ENCODE measurements at regions not wholly inside any gene's neighbourhood (a gene's known extent, or its start where the extent isn't known, plus 50 kb on each side); places are given as distances from the start of the nearest gene placed in this dataset.

DNA sequence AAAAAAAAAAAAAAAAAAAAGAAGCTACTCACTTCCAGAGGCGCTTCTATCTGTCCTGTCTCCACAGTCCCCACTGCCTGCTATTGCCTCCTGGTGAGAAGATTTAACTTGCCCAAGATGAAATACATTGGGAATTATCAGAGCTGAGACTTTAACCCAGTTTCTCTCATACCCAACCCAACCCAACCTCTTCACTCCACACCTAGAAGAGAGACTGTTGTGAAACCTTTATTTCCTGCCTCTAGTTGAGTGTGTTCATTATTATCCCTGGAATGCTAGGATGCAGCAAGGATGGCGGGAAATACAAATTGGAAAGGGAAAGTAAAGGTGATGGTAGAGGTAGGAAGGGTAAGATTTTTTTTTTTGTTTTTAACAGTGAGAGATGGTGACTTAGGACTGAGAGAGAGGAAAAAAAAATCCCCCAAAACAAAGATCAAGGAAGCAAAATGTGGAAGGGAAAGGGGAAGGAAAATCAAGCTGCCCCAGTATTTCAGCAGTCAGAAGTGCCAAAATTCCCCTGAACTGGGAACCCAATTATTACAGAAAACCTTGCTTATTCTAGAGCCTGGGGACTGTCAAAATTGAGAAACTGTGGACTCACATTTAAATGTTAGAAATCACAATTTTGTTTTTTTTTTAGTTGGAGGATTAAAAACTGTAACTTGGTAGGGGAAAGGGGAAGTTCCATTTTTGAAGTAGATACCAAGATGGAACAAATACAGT is 253.0 kb downstream of the PTTG2 start:
- no peaks in the 10 kb centered on the region for H3K9me3 ChIP-seq (ENCODE audit: low read length)
- no peaks in the 10 kb centered on the region for H3K4me1 ChIP-seq (ENCODE audit: insufficient read depth, low read length, severe bottlenecking)
- no peaks in the 10 kb centered on the region for H3K9me2 ChIP-seq (ENCODE audit: low read depth, low read length)
- no peak overlapping the region for H3K4me3 ChIP-seq (ENCODE audit: low read depth, low read length, poor library complexity, severe bottlenecking)
- no peak overlapping the region for H3K27ac ChIP-seq (ENCODE audit: low read depth, low read length, poor library complexity, severe bottlenecking)
- no peak overlapping the region for H3K4me2 ChIP-seq (ENCODE audit: low read length)
- no peaks in the 10 kb centered on the region for H3F3A ChIP-seq (ENCODE audit: insufficient read depth, low read length)
- H2AFZ ChIP-seq (ENCODE audit: low read length) = no peak overlapping the region
- H3K27me3 ChIP-seq (ENCODE audit: insufficient read depth, low read length) = peaks cover 3% of the 10 kb centered on the region; the same call in 1 of the 2 replicates
- no peak overlapping the region for H3K9ac ChIP-seq (ENCODE audit: low read length)
- no peak for TF ChIP-seq EZH2 (IDR thresholded peaks at IDR 0.05; ENCODE audit: borderline replicate concordance, low read length)
- TF ChIP-seq, protein P1, sequence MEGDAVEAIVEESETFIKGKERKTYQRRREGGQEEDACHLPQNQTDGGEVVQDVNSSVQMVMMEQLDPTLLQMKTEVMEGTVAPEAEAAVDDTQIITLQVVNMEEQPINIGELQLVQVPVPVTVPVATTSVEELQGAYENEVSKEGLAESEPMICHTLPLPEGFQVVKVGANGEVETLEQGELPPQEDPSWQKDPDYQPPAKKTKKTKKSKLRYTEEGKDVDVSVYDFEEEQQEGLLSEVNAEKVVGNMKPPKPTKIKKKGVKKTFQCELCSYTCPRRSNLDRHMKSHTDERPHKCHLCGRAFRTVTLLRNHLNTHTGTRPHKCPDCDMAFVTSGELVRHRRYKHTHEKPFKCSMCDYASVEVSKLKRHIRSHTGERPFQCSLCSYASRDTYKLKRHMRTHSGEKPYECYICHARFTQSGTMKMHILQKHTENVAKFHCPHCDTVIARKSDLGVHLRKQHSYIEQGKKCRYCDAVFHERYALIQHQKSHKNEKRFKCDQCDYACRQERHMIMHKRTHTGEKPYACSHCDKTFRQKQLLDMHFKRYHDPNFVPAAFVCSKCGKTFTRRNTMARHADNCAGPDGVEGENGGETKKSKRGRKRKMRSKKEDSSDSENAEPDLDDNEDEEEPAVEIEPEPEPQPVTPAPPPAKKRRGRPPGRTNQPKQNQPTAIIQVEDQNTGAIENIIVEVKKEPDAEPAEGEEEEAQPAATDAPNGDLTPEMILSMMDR (IDR thresholded peaks at IDR 0.05; ENCODE audit: low read length) = no peak
- no peaks in the 10 kb centered on the region for H3K36me3 ChIP-seq (ENCODE audit: insufficient read depth, low read length)
- no peaks in the 10 kb centered on the region for H3K79me2 ChIP-seq (ENCODE audit: insufficient read depth, low read length)
- H4K20me1 ChIP-seq (ENCODE audit: insufficient read depth, low read length) = no peaks in the 10 kb centered on the region

DNA sequence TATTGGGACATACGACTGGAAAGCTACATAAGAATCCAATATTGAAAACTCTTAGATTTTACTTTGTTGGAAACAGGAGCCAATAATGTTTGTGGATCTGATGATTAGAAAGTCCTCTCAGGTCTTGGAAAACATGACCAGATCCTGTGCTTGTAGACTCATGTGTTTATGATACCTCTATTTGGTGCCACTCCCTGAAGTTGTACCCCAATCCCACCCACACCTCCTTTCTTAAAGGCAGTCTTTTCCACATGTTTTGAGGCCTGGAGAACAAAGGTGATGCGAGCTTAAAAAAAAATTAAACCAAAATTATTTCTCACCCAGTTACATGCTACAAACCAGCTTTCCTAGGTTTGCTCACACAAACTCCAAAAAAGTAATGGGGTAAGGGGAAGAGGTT is 262.7 kb downstream of the PTTG2 start:
- TF ChIP-seq, protein P1 (IDR thresholded peaks at IDR 0.05; ENCODE audit: low read length) = no peak
- TF ChIP-seq EZH2 (IDR thresholded peaks at IDR 0.05; ENCODE audit: borderline replicate concordance, low read length) = no peak
- no peak overlapping the region for H3K4me2 ChIP-seq (ENCODE audit: low read length)

DNA sequence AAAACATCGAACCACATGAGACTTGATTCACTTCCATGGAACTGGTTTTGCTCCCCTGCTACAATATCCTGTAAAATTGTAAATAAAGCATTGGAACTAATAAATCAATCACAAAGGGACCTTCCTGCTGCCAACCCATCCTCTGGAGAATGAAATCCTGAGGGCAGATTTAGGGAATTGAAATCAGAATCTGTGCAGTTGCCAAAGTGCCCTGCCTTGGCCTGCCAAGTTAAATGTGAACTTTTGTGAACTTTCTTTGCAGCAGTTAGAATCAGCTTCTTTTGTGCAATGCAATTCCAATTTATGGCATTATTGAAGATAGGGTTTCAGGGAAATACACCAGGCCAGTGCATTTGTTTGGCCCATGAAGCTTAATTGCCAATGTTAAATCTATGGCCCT is 263.1 kb downstream of the PTTG2 start:
- no peak overlapping the region for H3K4me2 ChIP-seq (ENCODE audit: low read length)
- H4K20me1 ChIP-seq (ENCODE audit: insufficient read depth, low read length) = no peaks in the 10 kb centered on the region
- no peaks in the 10 kb centered on the region for H3F3A ChIP-seq (ENCODE audit: insufficient read depth, low read length)
- no peak overlapping the region for H2AFZ ChIP-seq (ENCODE audit: low read length)
- H3K9ac ChIP-seq (ENCODE audit: low read length) = no peak overlapping the region
- no peaks in the 10 kb centered on the region for H3K4me1 ChIP-seq (ENCODE audit: insufficient read depth, low read length, severe bottlenecking)
- H3K79me2 ChIP-seq (ENCODE audit: insufficient read depth, low read length) = no peaks in the 10 kb centered on the region
- H3K9me3 ChIP-seq (ENCODE audit: low read length) = no peaks in the 10 kb centered on the region
- TF ChIP-seq, protein P1 (IDR thresholded peaks at IDR 0.05; ENCODE audit: low read length) = no peak
- TF ChIP-seq EZH2 (IDR thresholded peaks at IDR 0.05; ENCODE audit: borderline replicate concordance, low read length) = no peak
- no peaks in the 10 kb centered on the region for H3K27me3 ChIP-seq (ENCODE audit: insufficient read depth, low read length)
- H3K27ac ChIP-seq (ENCODE audit: low read depth, low read length, poor library complexity, severe bottlenecking) = no peak overlapping the region
- H3K36me3 ChIP-seq (ENCODE audit: insufficient read depth, low read length) = no peaks in the 10 kb centered on the region
- no peak overlapping the region for H3K4me3 ChIP-seq (ENCODE audit: low read depth, low read length, poor library complexity, severe bottlenecking)
- no peaks in the 10 kb centered on the region for H3K9me2 ChIP-seq (ENCODE audit: low read depth, low read length)

More for the DNA sequence above, 262.7 kb downstream of the PTTG2 start:
- Histone ChIP-seq H3K27me3 (ENCODE audit: insufficient read depth, low read length) (no peaks in the 10 kb centered on the region), H3K4me1 (ENCODE audit: insufficient read depth, low read length, severe bottlenecking) (no peaks in the 10 kb centered on the region), H3K9ac (ENCODE audit: low read length) (no peak overlapping the region), H3K79me2 (ENCODE audit: insufficient read depth, low read length) (no peaks in the 10 kb centered on the region), H3K9me3 (ENCODE audit: low read length) (no peaks in the 10 kb centered on the region), H3K27ac (ENCODE audit: low read depth, low read length, poor library complexity, severe bottlenecking) (no peak overlapping the region), H2AFZ (ENCODE audit: low read length) (no peak overlapping the region), H3K9me2 (ENCODE audit: low read depth, low read length) (no peaks in the 10 kb centered on the region), H3K4me3 (ENCODE audit: low read depth, low read length, poor library complexity, severe bottlenecking) (no peak overlapping the region), H3F3A (ENCODE audit: insufficient read depth, low read length) (no peaks in the 10 kb centered on the region), H3K36me3 (ENCODE audit: insufficient read depth, low read length) (no peaks in the 10 kb centered on the region), H4K20me1 (ENCODE audit: insufficient read depth, low read length) (no peaks in the 10 kb centered on the region)

All from OCI-LY1 (cell line).